ENCODE measurements at regions not wholly inside any gene's neighbourhood (a gene's known extent, or its start where the extent isn't known, plus 50 kb on each side); places are given as distances from the start of the nearest gene placed in this dataset.
A peak's percentile ranks its signal among the peaks of the same experiment; 100 is the strongest.
"Not testable (repeated sequence)": the region's sequence is repeated elsewhere in the genome, so short reads cannot be mapped to it uniquely, and the experiment has no call there.

GRCh38 chr3:161602918-161603317 is 106.3 kb downstream of the OTOL1 start:
- Histone ChIP-seq H3K9ac (ENCODE audit: low read depth, low read length) (no peak overlapping the region), H3K36me3 (ENCODE audit: insufficient read depth, low read depth, low read length) (no peaks in the 10 kb centered on the region), H3K27me3 (ENCODE audit: insufficient read depth, low read length) (no peaks in the 10 kb centered on the region), H3K4me3 (ENCODE audit: low read length) (no peak overlapping the region), H3K4me1 (ENCODE audit: insufficient read depth, low read length) (peaks cover 12% of the 10 kb centered on the region), H3K9me3 (ENCODE audit: insufficient read depth, low read depth, low read length) (no peaks in the 10 kb centered on the region), H3K27ac (ENCODE audit: low read length) (no peak overlapping the region)

GRCh38 chr3:161607056-161607455 is 110.4 kb downstream of the OTOL1 start:
- Histone ChIP-seq H3K4me3 (ENCODE audit: low read length) (no peak overlapping the region), H3K36me3 (ENCODE audit: insufficient read depth, low read depth, low read length) (no peaks in the 10 kb centered on the region), H3K27ac (ENCODE audit: low read length) (no peak overlapping the region), H3K9ac (ENCODE audit: low read depth, low read length) (no peak overlapping the region), H3K27me3 (ENCODE audit: insufficient read depth, low read length) (no peaks in the 10 kb centered on the region), H3K4me1 (ENCODE audit: insufficient read depth, low read length) (peaks cover under 1% of the 10 kb centered on the region; the same call in 1 of the 2 replicates), H3K9me3 (ENCODE audit: insufficient read depth, low read depth, low read length) (0 out of 2 replicates have a peak, but pooled peaks cover 6% of the 10 kb centered on the region)

DNA sequence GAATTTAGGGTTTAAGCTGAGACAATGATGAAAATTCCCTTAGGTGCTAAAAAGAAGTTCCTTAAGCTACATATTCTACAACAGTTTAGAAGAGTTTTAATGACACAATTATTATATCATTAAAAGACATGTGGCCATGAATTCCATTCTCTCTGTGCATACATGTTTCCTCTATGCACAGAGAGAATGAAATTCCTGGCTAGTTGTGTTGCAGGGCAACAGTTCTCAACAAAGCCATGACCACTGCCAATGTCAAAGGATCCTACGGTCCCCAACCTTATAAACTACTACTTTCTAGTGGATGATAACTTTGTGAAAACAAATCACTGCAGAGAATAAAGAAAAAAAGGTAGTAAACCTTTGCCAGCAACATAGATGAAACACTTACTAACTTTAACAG is 122.7 kb downstream of the OTOL1 start:
- no peak overlapping the region for H3K27ac ChIP-seq (ENCODE audit: low read length)
- H3K27me3 ChIP-seq (ENCODE audit: insufficient read depth, low read length) = no peaks in the 10 kb centered on the region
- no peaks in the 10 kb centered on the region for H3K4me1 ChIP-seq (ENCODE audit: insufficient read depth, low read length)
- H3K4me3 ChIP-seq (ENCODE audit: low read length) = no peak overlapping the region
- H3K9ac ChIP-seq (ENCODE audit: low read depth, low read length) = no peak overlapping the region
- H3K36me3 ChIP-seq (ENCODE audit: insufficient read depth, low read depth, low read length) = no peaks in the 10 kb centered on the region
- no peaks in the 10 kb centered on the region for H3K9me3 ChIP-seq (ENCODE audit: insufficient read depth, low read depth, low read length)

DNA sequence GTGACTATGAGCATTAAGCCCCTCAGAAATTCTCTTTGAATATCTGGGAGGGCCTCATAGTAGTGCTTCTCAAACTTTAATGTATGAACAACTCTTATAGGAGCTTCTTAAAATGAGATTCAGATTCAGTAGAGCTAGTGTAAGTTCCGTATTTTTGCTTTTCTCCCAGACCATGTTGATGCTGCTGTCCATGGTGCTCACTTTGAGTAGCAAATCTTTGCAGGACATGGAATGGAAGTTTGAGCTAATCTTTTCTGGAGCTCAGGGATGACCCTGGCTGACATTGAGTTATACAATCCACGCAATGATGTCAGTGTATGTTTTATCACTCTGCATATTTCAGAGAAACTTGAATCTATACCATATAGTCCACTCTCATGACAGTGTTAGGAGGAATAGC is 134.2 kb downstream of the OTOL1 start:
- Histone ChIP-seq H3K4me3 (ENCODE audit: low read length) (no peak overlapping the region), H3K27me3 (ENCODE audit: insufficient read depth, low read length) (no peaks in the 10 kb centered on the region), H3K9me3 (ENCODE audit: insufficient read depth, low read depth, low read length) (peaks cover 5% of the 10 kb centered on the region; the same call in 1 of the 2 replicates), H3K9ac (ENCODE audit: low read depth, low read length) (no peak overlapping the region), H3K4me1 (ENCODE audit: insufficient read depth, low read length) (peaks cover 21% of the 10 kb centered on the region; the same call in 1 of the 2 replicates), H3K36me3 (ENCODE audit: insufficient read depth, low read depth, low read length) (no peaks in the 10 kb centered on the region), H3K27ac (ENCODE audit: low read length) (no peak overlapping the region)

GRCh38 chr3:161631536-161631935 is 134.9 kb downstream of the OTOL1 start:
- H3K27me3 ChIP-seq (ENCODE audit: insufficient read depth, low read length) = no peaks in the 10 kb centered on the region
- peaks cover 25% of the 10 kb centered on the region; the same call in 1 of the 2 replicates for H3K4me1 ChIP-seq (ENCODE audit: insufficient read depth, low read length)
- no peak overlapping the region for H3K9ac ChIP-seq (ENCODE audit: low read depth, low read length)
- peaks cover 5% of the 10 kb centered on the region; the same call in 1 of the 2 replicates for H3K9me3 ChIP-seq (ENCODE audit: insufficient read depth, low read depth, low read length)
- H3K27ac ChIP-seq (ENCODE audit: low read length) = no peak overlapping the region
- no peak overlapping the region for H3K4me3 ChIP-seq (ENCODE audit: low read length)
- H3K36me3 ChIP-seq (ENCODE audit: insufficient read depth, low read depth, low read length) = no peaks in the 10 kb centered on the region

- Histone ChIP-seq H3K27me3 (ENCODE audit: insufficient read depth, low read length) (no peaks in the 10 kb centered on the region), H3K4me3 (ENCODE audit: low read length) (no peak overlapping the region), H3K9me3 (ENCODE audit: insufficient read depth, low read depth, low read length) (peaks cover 5% of the 10 kb centered on the region; the same call in 1 of the 2 replicates), H3K4me1 (ENCODE audit: insufficient read depth, low read length) (peaks cover 36% of the 10 kb centered on the region; the same call in 1 of the 2 replicates), H3K36me3 (ENCODE audit: insufficient read depth, low read depth, low read length) (no peaks in the 10 kb centered on the region), H3K9ac (ENCODE audit: low read depth, low read length) (no peak overlapping the region; the same call in 1 of the 2 replicates), H3K27ac (ENCODE audit: low read length) (peak overlapping the region; percentile 1)
Observed at GRCh38 chr3:161637559-161637958, 141.0 kb downstream of the OTOL1 start.

DNA sequence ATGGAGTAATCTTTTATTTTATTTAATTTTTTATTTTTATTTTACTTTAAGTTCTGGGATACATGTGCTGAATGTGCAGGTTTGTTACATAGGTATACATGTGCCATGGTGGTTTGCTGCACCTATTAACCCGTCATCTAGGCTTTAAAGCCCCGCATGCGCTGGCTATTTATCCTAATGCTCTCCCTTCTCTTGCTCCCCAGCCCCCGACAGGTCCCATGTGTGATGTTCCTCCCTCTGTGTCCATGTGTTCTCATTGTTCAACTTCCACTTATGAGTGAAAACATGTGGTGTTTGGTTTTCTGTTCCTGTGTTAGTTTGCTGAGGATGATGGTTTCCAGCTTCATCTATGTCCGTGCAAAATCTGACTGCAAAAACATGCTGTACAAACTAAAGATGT is 142.5 kb downstream of the OTOL1 start:
- H3K4me3 ChIP-seq (ENCODE audit: low read length); H3K27me3 ChIP-seq (ENCODE audit: insufficient read depth, low read length); H3K27ac ChIP-seq (ENCODE audit: low read length); H3K9ac ChIP-seq (ENCODE audit: low read depth, low read length); H3K9me3 ChIP-seq (ENCODE audit: insufficient read depth, low read depth, low read length); H3K36me3 ChIP-seq (ENCODE audit: insufficient read depth, low read depth, low read length): not testable (repeated sequence)
- peaks cover 45% of the 10 kb centered on the region for H3K4me1 ChIP-seq (ENCODE audit: insufficient read depth, low read length)

GRCh38 chr3:161640181-161640580 is 143.6 kb downstream of the OTOL1 start:
- H3K27me3 ChIP-seq (ENCODE audit: insufficient read depth, low read length) = no peaks in the 10 kb centered on the region
- no peaks in the 10 kb centered on the region for H3K36me3 ChIP-seq (ENCODE audit: insufficient read depth, low read depth, low read length)
- peaks cover 45% of the 10 kb centered on the region for H3K4me1 ChIP-seq (ENCODE audit: insufficient read depth, low read length)
- H3K9me3 ChIP-seq (ENCODE audit: insufficient read depth, low read depth, low read length) = no peaks in the 10 kb centered on the region
- H3K27ac ChIP-seq (ENCODE audit: low read length) = no peak overlapping the region
- no peak overlapping the region for H3K9ac ChIP-seq (ENCODE audit: low read depth, low read length)
- H3K4me3 ChIP-seq (ENCODE audit: low read length) = no peak overlapping the region

DNA sequence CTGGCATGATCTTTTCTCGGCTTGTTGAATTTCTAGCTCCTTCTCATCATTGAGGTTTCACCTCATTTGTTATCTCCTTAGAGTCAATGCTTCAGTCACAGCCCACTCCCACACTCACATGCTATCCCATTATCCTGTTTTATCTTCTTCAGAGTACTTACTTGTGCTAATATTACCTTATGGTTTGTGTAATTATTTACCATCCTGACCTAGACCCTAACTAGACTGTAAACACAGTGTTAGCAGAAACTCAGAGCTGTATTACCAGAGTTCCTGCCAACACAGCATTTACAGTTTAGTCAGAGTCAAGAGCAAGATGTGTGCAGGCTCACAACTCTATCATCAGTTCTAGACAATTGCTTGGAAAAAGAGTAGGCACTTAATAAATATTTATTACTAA is 144.7 kb downstream of the OTOL1 start:
- no peaks in the 10 kb centered on the region for H3K27me3 ChIP-seq (ENCODE audit: insufficient read depth, low read length)
- H3K9me3 ChIP-seq (ENCODE audit: insufficient read depth, low read depth, low read length) = no peaks in the 10 kb centered on the region
- peaks cover 37% of the 10 kb centered on the region for H3K4me1 ChIP-seq (ENCODE audit: insufficient read depth, low read length)
- no peak overlapping the region for H3K9ac ChIP-seq (ENCODE audit: low read depth, low read length)
- H3K4me3 ChIP-seq (ENCODE audit: low read length) = no peak overlapping the region
- no peaks in the 10 kb centered on the region for H3K36me3 ChIP-seq (ENCODE audit: insufficient read depth, low read depth, low read length)
- no peak overlapping the region for H3K27ac ChIP-seq (ENCODE audit: low read length)

- Histone ChIP-seq H3K9ac (ENCODE audit: low read depth, low read length) (no peak overlapping the region), H3K27me3 (ENCODE audit: insufficient read depth, low read length) (no peaks in the 10 kb centered on the region), H3K9me3 (ENCODE audit: insufficient read depth, low read depth, low read length) (no peaks in the 10 kb centered on the region), H3K4me3 (ENCODE audit: low read length) (no peak overlapping the region), H3K27ac (ENCODE audit: low read length) (no peak overlapping the region), H3K4me1 (ENCODE audit: insufficient read depth, low read length) (peaks cover 22% of the 10 kb centered on the region), H3K36me3 (ENCODE audit: insufficient read depth, low read depth, low read length) (no peaks in the 10 kb centered on the region)
Observed at GRCh38 chr3:161644891-161645635, 148.5 kb downstream of the OTOL1 start.

- Histone ChIP-seq H3K9me3 (ENCODE audit: insufficient read depth, low read depth, low read length) (no peaks in the 10 kb centered on the region), H3K4me3 (ENCODE audit: low read length) (no peak overlapping the region), H3K9ac (ENCODE audit: low read depth, low read length) (no peak overlapping the region), H3K4me1 (ENCODE audit: insufficient read depth, low read length) (peaks cover 14% of the 10 kb centered on the region), H3K27me3 (ENCODE audit: insufficient read depth, low read length) (no peaks in the 10 kb centered on the region), H3K36me3 (ENCODE audit: insufficient read depth, low read depth, low read length) (no peaks in the 10 kb centered on the region), H3K27ac (ENCODE audit: low read length) (no peak overlapping the region)
Observed at GRCh38 chr3:161647936-161648470, 151.4 kb downstream of the OTOL1 start.

- H3K9me3 ChIP-seq (ENCODE audit: insufficient read depth, low read depth, low read length) = no peaks in the 10 kb centered on the region
- H3K27me3 ChIP-seq (ENCODE audit: insufficient read depth, low read length) = no peaks in the 10 kb centered on the region
- H3K9ac ChIP-seq (ENCODE audit: low read depth, low read length) = no peak overlapping the region
- no peak overlapping the region for H3K27ac ChIP-seq (ENCODE audit: low read length)
- H3K4me1 ChIP-seq (ENCODE audit: insufficient read depth, low read length) = 0 out of 2 replicates have a peak, but pooled peaks cover 6% of the 10 kb centered on the region
- H3K4me3 ChIP-seq (ENCODE audit: low read length) = no peak overlapping the region
- H3K36me3 ChIP-seq (ENCODE audit: insufficient read depth, low read depth, low read length) = no peaks in the 10 kb centered on the region
Observed at GRCh38 chr3:161649900-161650484, 153.4 kb downstream of the OTOL1 start.
